ENCODE measurements at regions not wholly inside any gene's neighbourhood (a gene's known extent, or its start where the extent isn't known, plus 50 kb on each side); places are given as distances from the start of the nearest gene placed in this dataset.

GRCh38 chr10:64463406-64463805, 942.2 kb downstream of the REEP3 start:
- no peak for DNase-seq (ENCODE audit: extremely low read depth in 1 of 2, low read depth in 1 of 2)

- DNase-seq (ENCODE audit: extremely low read depth in 1 of 2, low read depth in 1 of 2) = no peak
Measured at GRCh38 chr10:64465653-64466052, 944.5 kb downstream of the REEP3 start.

- DNase-seq (ENCODE audit: extremely low read depth in 1 of 2, low read depth in 1 of 2) = no peak
Measured at GRCh38 chr10:64468219-64468618, 947.0 kb downstream of the REEP3 start.

- no peak for DNase-seq (ENCODE audit: extremely low read depth in 1 of 2, low read depth in 1 of 2)
Measured at GRCh38 chr10:64476506-64476905, 955.3 kb downstream of the REEP3 start.

- DNase-seq (ENCODE audit: extremely low read depth in 1 of 2, low read depth in 1 of 2) = no peak
Measured at GRCh38 chr10:64477791-64478190, 956.6 kb downstream of the REEP3 start.

- no peak for DNase-seq (ENCODE audit: extremely low read depth in 1 of 2, low read depth in 1 of 2)
Measured at GRCh38 chr10:64484811-64485330, 963.7 kb downstream of the REEP3 start.

- DNase-seq (ENCODE audit: extremely low read depth in 1 of 2, low read depth in 1 of 2) = no peak
Measured at GRCh38 chr10:64486149-64486548, 964.9 kb downstream of the REEP3 start.

GRCh38 chr10:64486901-64487300, 965.7 kb downstream of the REEP3 start:
- no peak for DNase-seq (ENCODE audit: extremely low read depth in 1 of 2, low read depth in 1 of 2)

GRCh38 chr10:64494901-64495300, 973.7 kb downstream of the REEP3 start:
- DNase-seq (ENCODE audit: extremely low read depth in 1 of 2, low read depth in 1 of 2) = no peak

GRCh38 chr10:64497306-64497705, 976.1 kb downstream of the REEP3 start:
- no peak for DNase-seq (ENCODE audit: extremely low read depth in 1 of 2, low read depth in 1 of 2)

- no peak for DNase-seq (ENCODE audit: extremely low read depth in 1 of 2, low read depth in 1 of 2)
Measured at GRCh38 chr10:64501807-64502206, 980.6 kb downstream of the REEP3 start.

- DNase-seq (ENCODE audit: extremely low read depth in 1 of 2, low read depth in 1 of 2) = no peak
Measured at GRCh38 chr10:64502936-64503335, 981.7 kb downstream of the REEP3 start.

- no peak for DNase-seq (ENCODE audit: extremely low read depth in 1 of 2, low read depth in 1 of 2)
Measured at GRCh38 chr10:64503429-64503828, 982.2 kb downstream of the REEP3 start.

GRCh38 chr10:64505501-64505900, 984.3 kb downstream of the REEP3 start:
- no peak for DNase-seq (ENCODE audit: extremely low read depth in 1 of 2, low read depth in 1 of 2)

- no peak for DNase-seq (ENCODE audit: extremely low read depth in 1 of 2, low read depth in 1 of 2)
Measured at GRCh38 chr10:64506963-64507362, 985.8 kb downstream of the REEP3 start.

- DNase-seq (ENCODE audit: extremely low read depth in 1 of 2, low read depth in 1 of 2) = no peak
Measured at GRCh38 chr10:64507651-64508028, 986.4 kb downstream of the REEP3 start.

- no peak for DNase-seq (ENCODE audit: extremely low read depth in 1 of 2, low read depth in 1 of 2)
Measured at GRCh38 chr10:64508029-64508661, 986.9 kb downstream of the REEP3 start.

GRCh38 chr10:64515970-64516699, 994.9 kb downstream of the REEP3 start:
- no peak for DNase-seq (ENCODE audit: extremely low read depth in 1 of 2, low read depth in 1 of 2)

- no peak for DNase-seq (ENCODE audit: extremely low read depth in 1 of 2, low read depth in 1 of 2)
Measured at GRCh38 chr10:64518456-64518855, 997.3 kb downstream of the REEP3 start.

- DNase-seq (ENCODE audit: extremely low read depth in 1 of 2, low read depth in 1 of 2) = no peak
Measured at GRCh38 chr10:64519427-64519826, 998.2 kb downstream of the REEP3 start.

- no peak for DNase-seq (ENCODE audit: extremely low read depth in 1 of 2, low read depth in 1 of 2)
Measured at GRCh38 chr10:64519831-64520230, 998.6 kb downstream of the REEP3 start.

GRCh38 chr10:64523065-64523759, 1002.0 kb downstream of the REEP3 start:
- DNase-seq (ENCODE audit: extremely low read depth in 1 of 2, low read depth in 1 of 2) = no peak

Measured in activated CD8-positive, alpha-beta memory T cell treated with anti-CD3 and anti-CD28 coated beads for 1 hour (primary cell).